ENCODE measurements at regions not wholly inside any gene's neighbourhood (a gene's known extent, or its start where the extent isn't known, plus 50 kb on each side); places are given as distances from the start of the nearest gene placed in this dataset.
"Not testable (repeated sequence)": the region's sequence is repeated elsewhere in the genome, so short reads cannot be mapped to it uniquely, and the experiment has no call there.

DNA sequence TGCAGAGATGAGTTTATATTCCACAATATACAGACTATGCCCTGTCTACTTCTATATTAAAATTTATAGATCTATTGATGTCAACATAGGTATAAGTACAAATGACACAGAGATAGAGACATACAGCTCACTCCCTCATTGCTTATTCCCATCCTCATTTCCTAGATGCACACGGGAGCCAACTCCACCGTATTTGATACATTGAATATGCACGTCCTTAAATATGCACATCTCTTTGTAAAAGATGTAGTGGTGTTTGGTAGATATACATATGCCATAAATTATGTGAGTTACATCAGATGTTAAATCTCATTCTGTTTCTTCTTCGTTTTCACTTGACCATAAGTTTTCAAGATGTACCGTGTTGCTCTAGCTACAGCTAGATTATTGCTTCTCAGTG is 179.2 kb upstream of the RAB6C start:
- no peak for DNase-seq

DNA sequence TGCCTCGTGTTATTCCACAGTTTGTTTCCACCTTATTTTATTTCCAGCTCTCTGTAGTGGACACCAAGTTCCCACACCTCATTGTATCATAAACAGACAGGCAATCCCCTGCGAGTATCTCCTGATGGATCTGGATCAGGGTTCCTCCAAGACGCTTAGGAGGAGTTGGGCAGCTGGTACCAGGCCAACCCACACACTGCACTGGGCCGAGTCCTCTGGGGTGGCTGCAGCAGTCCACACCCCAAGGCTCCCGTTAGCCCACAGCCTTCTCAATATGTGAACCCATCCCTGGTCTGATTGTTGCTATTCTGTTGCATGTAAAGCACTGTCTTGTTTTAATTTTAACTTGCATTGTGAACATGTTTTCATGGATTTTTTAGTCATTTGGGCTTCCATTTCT is 178.8 kb upstream of the RAB6C start:
- no peak for DNase-seq

DNA sequence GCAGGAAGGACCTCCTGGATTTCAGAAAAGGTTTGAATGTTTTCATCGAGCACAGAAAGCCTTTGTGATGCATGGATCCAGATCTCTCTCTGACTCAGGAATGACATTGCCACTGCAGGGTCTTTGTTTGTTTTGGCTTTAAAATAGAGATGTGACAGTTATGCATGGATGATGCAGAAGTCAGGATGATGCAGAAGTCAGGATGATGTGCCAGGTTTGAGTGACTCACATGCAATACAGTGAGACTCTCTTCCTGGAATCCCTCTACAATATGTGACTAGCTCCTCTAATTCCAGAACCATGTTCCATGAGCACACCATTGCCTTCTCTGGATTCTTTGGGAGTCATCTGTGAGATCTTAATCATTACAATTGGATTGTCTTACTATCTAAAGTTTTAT is 177.9 kb upstream of the RAB6C start:
- DNase-seq, result no peak

DNA sequence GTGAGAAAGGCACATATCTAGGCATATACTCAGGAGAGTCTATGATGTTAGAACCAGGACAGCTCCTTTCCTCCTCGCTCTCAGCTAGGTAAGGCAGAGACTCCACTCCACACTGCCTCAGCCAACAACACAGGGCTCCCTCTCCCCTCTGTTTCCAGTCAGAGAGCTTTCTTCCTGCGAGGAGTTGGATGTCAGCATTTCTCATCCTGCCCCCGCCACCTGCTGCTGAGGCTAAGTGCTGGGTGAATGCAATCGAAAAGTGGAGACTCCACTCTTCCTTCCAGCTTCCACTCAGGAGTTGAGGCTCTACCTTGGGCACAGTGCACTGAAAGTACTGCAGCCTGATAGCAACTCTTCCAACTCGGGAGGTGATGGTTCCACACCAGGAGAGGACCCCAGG is 177.2 kb upstream of the RAB6C start:
- DNase-seq, result no peak

DNA sequence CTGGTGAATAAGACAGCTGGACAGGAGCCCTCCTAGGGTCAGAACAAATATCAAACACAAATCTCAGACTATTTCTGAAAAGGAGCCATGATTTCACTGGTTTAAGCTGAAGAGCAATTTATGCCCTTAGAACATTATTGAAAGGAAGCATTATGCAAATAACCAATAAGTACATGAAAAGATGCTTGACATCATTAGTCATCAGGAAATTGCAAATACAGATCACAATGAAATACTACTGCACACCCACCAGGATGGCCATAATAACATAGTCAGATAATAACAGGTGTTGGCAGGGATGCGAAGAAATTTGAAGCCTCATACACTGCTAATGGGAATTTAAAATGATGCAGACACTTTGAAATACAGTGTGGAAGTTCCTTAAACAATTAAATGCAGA is 176.4 kb upstream of the RAB6C start:
- peak; percentile 58 for DNase-seq

DNA sequence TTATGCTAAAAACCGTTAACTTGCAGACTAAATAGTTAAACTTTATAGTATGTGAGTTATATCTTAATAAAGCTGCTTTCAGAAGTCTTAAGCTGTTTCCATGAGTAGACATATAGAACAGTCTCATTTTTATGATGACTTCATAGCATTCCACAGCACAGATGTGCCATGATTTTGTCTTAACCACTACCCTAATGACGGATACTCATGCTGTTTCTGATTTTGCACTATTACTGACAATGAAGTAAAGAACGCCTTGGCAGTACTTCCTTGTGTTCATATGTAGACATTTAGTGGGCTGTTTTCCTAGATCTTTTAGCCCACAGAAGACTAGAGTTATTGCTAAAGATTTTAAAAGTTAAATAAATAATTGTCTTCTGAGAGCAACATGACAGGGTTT is 175.6 kb upstream of the RAB6C start:
- peak; percentile 95 for DNase-seq

DNA sequence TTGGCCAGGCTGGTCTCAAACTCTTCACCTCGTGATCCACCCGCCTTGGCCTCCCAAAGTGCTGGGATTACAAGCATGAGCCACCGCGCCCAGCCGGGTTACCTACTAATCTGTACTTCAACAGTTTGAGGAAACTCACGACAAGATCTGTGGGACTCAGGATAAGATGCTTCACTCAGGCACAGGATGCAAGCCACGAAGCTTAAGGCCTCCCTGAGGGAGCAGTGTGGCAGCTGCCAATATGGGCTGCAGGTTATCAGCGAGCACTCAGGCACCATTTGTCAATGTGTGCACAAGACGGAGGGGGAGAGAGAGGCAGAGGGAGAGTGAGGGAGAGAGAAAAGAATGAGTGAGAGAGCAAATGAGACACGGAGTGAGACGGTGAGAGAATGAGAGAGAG is 173.6 kb upstream of the RAB6C start:
- DNase-seq, result no peak

DNA sequence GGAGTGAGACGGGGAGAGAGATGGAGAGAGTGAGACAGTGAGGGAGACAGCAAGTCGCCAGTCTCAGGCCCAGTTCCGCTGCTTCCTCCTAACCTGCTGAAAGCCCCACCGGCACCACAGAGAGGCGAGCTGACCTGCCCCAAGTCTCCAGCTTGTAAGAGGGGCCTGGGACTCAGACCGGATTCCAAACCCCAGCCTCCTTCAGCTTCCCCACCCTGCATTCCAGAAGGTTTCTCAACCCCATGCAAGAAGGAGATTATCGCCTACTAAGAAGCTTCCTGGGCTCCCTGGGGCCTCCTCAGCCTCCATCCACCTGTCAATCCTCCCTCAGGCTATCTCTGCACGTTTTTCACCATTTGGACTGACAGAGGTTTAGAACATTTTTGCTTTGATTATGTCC is 173.1 kb upstream of the RAB6C start:
- DNase-seq, result no peak

DNA sequence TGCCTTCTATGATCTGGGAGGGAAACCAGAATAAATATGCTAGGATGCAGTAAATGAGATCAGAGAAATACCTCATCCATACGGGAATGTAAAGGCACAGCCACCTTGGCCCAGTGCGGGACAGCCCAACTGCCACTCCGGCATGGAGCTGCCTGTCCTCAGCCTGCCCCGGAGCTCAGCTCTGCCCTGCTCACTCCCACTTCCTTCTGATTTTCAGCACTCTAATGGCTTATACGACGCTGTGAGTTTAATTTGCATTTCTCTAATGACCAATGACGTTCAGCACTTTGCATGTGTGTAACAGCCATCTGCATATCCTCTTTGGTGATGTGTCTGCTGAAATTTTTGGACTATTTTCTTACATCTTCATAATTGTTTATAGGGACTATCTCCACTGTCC is 172.5 kb upstream of the RAB6C start:
- DNase-seq, result peak; percentile 36

DNA sequence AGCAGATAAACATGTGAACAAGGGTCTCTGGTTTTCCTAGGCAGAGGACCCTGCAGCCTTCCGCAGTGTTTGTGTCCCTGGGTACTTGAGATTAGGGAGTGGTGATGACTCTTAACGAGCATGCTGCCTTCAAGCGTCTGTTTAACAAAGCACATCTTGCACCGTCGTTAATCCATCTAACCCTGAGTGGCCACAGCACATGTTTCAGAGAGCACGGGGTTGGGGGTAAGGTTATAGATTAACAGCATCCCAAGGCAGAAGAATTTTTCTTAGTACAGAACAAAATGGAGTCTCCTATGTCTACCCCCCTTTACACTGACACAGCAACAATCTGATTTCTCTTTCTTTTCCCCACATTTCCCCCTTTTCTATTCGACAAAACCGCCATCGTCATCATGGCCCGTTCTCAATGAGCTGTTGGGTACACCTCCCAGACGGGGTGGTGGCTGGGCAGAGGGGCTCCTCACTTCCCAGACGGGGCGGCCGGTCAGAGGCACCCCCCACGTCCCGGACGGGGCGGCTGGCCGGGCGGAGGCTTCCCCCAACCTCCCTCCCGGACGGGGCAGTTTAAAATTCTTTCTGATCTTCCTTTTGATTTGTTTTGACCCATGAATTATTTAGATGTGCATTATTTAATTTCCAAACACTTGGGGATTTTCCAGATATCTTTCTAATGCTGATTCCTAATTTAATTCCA is 171.7 kb upstream of the RAB6C start:
- DNase-seq, result not testable (repeated sequence)

DNA sequence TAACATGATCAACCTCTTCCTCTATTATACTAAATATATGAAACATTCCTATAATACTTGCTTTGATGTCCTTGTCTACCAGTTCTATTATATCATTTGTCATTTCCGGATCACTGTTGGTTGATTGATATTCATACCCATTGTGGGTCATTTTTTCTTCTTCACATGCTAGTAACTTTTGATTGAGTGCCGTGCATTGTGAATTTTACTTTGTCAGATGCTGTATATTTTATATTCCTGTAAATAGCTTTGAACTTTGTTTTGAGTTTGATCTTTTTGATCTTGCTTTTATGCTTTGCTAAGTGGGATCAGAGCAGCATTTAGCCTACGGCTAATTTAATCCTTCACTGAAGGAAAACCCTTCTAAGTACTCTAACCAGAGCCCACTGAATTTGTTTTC is 168.9 kb upstream of the RAB6C start:
- no peak for DNase-seq

DNA sequence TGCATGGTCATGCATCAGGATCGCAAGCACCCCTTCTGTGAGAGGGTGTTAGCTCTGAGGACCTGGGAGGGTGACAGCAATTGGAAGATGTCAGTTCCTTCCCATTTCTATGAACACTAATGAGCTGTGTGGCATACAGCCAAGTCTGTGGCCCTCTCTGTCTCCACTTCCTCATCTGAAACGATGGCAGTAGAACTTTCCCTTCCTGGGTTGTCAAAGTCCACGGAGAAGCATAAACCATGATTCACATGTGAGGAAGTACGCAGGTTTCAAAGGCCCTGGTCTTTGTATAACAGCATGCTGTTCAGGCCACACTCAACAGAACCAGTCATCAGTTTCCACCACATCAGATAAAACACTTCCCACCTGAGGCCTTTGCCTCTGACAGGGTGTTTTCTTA is 167.4 kb upstream of the RAB6C start:
- DNase-seq, result no peak

DNA sequence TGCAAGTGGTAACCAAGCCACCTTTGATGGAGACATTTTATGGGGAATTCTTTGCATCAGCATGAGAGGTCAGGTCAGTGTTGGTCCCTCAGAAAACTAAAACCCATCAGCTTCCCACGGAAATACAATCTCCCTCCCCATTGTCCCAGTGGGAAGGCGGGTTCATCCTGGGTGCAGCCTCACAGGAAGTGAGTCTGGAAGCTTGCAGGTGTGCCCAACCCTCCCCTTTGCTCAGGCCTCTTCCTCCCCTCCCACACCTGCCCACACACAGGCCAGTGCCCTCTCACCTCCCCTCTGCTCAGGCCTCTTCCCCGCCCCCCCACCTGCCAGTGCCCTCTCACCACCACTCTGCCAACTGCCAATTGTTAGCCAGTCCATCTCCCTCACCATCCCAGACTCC is 166.8 kb upstream of the RAB6C start:
- DNase-seq, result no peak

DNA sequence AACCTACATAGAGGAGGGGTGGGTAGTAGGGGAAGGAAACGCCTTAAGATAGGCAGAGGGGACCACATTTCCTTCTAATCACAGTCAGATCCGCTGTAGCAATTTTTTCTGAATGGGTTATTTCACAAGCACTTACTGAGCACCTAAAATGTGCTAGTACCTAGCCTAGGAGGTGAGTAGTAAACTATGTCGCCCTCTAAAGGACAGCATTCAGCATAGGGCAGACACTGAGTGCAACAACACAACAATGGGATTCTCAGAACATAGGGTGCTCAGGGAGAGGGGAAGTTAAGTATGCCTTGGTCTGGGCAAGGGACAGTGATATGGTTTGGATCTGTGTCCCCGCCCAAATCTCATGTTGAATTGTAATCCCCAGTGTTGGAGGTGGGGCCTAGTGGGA is 166.1 kb upstream of the RAB6C start:
- DNase-seq, result no peak

DNA sequence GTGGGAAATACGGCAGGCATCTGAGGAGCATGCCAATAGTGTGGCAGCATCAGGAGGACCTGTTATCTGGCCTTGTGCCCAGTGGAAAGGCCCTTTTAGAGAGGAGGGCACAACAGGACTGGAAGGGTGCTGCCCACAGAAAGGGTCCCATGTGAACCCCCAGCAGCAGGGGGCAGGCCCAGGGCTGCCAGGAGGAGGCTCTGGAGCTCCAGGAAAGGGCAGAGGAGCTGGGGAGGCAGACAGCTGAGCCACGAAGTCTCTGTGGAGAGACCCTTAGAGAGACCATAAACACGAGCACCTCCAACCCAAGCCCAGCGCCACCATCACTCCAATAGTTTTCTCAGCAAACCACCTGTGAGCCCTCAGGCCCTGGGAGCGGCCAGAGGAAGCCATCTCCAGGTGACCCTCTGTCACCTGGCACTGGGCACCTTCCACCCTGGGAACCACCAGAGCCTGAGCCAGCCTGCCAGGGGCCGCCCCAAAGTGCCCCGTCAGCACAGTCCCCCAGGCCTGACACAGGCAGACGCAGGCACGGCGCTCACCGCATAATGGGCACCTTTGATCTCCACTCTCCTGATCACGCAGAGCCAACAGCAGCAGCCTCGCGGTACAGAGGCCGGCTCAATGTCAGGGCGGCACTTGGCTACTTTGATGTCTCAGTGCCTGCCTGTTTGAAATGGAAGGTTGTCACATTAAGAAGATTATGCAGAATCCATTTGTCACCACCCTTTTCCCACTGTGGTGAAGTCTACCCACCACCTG is 162.5 kb upstream of the RAB6C start:
- no peak for DNase-seq

DNA sequence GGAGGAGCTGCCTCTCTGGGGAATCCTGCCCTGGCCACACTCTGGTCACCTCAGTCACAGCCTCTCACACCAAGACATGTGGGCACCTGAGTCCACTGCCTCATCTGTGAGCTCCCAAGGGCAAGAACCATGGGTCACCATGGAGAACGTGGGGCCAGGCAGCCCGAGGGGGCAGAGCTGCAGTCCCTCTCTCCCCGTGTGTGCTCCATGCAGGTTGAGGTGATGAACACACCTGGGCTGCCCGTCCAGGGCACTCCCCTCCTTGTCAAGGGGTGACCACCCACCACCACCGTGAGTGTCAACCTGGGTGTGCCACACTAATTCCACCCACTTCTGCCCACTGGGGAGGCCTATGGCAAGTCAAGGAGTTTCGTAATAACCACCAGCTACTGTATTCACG is 159.6 kb upstream of the RAB6C start:
- no peak for DNase-seq

DNA sequence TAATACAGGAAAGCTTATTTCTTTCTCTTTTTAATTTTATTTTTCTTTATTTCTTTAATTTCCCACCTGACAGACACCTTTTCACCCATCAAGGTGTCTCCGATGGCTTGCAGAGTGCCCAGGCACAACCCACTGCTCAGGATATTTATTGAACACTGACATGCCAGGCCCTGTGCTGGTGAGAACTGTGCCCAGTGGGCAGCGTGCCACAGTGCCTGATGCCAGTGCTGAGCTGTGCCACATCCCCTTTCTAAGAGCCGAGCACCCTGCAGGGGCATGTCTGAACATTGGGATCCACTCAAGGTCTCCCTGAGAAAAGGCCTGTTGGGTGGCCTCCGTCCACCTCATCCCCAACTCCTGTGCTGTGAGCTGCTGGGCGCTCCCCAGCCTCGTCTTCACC is 158.6 kb upstream of the RAB6C start:
- DNase-seq, result no peak

DNA sequence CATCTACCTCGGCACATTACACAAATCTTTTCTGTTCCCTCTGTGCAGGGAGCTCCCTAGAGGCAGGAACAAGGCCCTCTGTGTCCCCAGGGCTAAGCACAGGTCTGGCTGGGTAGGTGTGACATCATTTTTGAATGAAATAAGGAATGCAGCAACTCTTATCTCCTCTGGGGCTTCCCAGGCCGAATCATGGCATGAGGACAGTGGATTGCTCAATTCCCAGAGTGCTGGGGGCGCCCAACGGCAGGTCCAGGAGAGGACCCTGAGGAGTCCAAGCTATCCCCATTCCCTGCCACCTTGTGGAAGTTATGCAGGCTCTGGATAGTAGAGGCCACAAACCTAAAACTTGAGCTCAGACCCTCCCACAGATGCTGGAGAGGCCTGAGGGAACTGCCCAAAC is 158.0 kb upstream of the RAB6C start:
- DNase-seq, result no peak

DNA sequence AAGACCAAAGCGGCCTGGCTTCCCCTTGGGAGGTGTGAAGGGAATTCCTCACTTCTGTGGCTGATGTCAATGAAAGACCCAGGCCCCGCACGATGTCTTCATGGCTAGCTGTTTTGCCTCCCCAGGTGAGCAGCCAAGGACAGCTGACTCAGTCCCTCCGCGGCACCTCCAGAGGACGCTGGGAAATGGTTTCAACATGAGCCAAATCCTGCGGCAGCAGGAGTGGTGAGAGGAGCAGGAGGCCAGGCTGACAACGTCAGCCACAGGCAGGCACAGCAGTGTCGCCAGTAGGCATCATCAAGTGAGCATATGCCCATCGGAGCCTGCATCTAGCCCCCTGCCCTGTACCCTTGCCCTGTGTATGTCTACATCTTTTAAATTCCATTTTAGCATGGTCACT is 156.4 kb upstream of the RAB6C start:
- no peak for DNase-seq

DNA sequence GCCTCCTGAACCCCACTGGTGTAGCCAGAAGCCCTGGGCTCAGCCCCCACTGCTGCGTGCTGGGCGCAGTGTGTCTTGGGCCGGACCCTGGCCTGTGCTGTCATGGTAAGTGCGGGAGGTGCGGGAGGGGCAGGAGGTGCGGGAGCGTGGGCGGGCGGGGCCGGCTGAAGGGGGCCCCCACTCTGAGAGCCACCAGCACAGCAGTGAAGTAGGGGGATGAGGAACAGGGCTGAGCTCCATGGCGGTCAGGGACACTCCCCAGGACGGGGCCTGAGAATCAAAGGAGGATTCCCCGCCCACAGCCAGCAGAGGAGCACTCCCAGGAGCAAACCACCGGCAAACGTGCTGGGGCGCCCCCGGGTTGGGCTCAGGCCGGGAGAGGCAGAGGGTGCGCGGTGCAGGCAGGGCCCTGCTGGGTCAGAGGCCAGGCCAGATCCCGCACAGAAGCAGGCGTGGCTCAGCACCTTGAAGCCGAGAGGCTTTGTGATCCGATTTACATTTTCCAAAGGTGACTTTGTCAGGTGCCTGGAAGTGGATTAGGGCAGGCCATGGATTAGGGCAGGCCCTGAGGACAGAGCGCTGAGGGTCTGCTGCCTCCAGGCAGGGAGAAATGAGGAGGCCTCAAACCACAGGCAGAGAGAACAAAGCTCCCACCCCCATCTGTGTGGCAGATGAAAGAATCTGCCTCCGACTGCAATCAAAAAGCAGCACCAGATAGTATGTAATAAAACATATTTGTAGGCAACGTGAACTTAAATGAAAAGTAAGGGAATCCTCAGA is 152.0 kb upstream of the RAB6C start:
- DNase-seq, result no peak

DNA sequence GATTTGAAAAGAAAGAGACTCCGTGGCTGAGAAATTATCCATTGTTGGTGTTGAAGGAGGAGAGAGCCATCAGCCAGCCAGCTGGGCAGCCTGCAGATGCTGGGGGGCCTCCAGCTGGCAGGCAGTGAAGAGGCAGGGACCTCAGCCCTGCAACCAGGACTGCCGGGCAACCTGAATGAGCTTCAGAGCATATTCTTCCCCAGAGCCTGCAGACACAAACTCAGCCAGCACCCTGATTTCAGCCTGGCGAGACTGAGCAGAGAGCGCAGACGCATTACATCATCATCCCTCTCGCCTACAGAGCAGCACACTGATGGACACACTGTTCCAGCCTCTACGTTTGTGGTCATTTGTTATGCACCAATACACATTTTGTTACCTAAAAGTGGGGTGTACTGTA is 150.7 kb upstream of the RAB6C start:
- no peak for DNase-seq

DNA sequence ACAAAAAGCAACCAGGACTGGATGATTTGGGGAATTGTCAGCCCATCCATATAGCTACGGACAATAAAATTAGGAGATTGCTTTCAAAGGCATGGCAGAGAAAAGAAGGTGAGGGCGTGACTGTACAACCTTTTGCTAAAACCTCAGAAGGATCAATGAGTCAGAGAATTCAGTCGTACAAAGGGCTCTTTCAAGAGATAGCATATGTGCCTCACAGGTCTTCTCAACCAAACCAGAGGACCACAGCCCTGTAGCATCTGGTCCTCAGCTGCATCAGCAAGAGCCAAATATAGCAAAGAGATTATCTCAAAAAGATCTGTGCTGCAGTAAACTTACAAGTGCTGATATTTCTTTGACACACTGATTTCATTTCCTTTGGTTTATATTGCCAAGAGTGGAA is 149.9 kb upstream of the RAB6C start:
- peak; percentile 77 for DNase-seq

DNA sequence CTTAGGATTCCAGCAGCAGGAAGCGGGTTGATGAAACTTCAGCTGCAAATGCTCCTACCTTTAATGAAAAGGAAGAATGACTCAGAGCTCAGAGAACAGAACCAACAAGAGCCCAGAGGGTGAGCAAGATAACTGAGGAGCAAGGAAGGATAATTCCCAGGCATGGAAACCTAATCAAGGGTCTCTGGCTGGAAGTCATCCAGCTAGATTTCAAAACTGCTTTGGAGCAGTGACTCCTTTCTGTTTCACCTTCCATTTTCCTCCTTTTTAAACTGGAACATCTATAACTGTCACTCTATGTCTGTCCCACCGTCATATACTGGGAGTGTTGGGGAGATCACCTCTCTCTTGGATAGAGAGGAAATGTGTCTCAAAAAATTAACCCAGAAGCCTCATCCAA is 148.4 kb upstream of the RAB6C start:
- no peak for DNase-seq

DNA sequence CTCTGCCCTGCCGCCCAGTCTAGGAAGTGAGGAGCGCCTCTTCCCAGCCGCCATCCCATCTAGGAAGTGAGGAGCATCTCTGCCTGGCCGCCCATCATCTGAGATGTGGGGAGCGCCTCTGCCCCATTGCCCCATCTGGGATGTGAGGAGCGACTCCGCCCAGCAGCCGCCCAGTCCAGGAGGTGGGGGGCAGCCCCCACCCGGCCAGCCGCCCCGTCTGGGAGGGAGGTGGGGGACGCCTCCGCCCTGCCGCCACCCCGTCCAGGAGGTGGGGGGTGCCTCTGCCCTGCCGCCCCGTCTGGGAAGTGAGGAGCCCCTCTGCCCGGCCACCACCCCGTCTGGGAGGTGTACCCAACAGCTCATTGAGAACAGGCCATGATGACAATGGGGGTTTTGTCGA is 146.0 kb upstream of the RAB6C start:
- not testable (repeated sequence) for DNase-seq
